ENCODE measurements at regions not wholly inside any gene's neighbourhood (a gene's known extent, or its start where the extent isn't known, plus 50 kb on each side); places are given as distances from the start of the nearest gene placed in this dataset.
"Not testable (repeated sequence)": the region's sequence is repeated elsewhere in the genome, so short reads cannot be mapped to it uniquely, and the experiment has no call there.

DNA sequence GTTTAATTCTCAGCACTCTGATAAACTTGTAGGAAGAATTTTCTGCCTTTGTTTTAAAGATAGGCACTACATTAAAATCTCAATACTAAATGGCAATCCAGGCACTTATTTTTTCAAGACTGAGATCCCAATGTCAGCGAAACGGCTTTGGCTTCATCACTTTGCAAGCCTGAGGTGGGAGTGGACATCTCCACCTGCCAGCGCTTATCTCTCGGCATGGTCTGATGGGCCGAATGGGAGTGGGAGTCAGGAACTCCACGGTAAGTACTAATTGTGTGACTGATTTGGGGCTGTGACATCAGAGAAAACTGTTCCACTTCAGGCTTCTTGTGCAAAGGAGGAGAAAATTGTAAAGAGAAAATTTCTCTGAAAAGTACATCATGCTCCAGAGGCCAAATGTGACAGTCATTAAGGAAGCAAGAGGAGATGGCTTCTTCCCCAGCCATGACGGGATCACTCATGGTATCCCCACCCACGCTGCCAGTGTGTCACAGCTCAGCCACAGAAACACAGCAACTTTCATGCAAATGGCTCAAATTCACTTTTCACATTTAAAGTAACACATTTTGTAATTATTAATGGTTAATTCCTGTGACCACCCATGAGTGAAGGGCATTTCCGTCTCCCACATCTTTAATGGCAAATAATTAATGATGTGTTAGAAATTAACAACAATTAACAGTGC lies 385.5 kb upstream of the HNRNPA3 start:
- no peak for DNase-seq

DNA sequence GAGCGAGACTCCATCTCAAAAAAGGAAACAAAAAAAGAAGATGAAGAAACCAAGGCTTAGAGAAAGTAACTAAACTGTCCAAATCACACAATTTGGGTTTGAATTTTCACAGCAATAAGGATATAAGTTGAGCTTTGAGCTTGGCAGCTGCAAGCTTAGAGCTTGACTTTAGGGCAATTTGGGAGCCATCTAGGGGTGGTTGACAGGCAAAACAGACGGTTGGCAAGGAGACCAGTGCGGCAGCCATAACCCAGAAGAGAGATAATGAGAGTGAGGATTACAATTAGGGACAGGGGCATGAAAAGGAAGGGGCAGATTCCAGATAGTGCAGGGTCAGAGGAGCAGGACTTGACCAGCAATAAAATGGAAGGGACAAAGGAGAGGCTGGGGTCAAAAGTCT lies 382.2 kb upstream of the HNRNPA3 start:
- DNase-seq = peak; percentile 4

DNA sequence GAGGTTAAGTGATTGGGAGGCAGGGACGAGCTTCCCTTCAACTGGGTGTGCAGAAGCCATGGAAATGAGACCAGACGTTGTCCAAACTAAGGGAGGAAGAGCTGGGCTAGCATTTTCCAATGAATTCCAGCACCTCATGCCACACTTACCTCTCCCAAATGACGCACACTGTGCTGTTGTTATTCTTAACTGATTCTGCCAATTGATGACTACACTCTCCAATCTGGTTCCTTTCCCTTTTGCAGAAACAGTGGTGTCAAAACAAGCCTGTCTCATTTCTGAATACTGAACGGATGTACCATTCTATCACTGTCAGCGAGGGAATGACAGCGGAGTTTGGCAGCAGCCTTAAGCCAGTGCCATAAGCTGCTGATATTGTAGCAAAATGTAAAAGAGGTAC lies 380.5 kb upstream of the HNRNPA3 start:
- DNase-seq = no peak

DNA sequence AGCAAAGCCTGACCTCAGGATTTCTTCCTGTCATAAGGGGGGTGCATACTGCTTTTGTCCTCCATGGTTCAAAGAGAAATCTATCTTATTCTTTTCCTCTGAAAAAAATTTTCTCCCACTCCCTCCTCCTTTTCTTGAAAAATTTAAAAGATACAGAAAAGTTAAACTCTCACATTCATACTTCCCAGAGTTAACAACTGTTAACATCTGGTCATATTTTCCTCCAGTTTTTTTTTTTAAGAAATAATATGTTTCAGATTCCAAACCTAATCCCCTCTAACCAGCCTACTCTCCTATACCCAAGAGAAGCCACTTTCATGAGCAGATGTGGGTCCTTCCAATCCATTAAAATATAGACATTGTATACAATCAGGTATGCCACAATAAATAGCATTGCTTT lies 378.9 kb upstream of the HNRNPA3 start:
- no peak for DNase-seq

DNA sequence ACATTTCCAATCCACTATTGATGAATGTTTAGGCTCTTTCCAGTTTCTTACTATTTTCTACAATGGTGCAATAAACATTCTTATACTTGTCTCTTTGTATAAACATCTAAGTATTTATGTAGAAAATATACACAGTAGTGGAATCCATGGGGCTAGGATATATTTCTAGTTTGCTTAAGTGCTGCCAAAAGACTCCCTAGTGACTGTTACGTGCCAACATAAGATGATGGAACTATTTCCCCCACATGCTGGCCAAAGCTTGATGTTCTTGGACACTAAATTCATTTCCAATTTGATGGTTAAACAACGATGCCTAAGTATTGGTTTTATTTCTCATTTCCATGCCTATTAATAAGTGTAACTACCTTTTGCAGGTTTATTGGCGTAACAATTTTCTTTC lies 378.4 kb upstream of the HNRNPA3 start:
- no peak for DNase-seq

DNA sequence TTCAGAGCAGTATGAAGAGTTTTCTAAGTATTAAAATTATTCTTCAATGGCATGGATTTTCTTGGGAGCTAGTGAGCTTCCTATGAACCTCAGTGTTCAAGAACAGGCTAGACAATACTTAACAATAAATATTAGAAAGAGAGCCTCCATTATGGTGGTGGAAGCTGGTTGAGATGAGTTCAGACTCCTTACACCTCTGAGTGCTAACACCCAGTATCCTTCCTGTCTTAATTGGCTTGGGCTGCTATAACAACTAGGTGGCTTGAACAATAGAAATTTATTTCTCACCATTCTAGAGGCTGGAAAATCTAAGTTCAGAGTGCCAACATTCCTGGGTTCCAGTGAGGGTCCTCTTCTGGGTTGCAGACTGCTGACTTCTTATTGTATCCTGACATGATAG lies 369.4 kb upstream of the HNRNPA3 start:
- DNase-seq = no peak

DNA sequence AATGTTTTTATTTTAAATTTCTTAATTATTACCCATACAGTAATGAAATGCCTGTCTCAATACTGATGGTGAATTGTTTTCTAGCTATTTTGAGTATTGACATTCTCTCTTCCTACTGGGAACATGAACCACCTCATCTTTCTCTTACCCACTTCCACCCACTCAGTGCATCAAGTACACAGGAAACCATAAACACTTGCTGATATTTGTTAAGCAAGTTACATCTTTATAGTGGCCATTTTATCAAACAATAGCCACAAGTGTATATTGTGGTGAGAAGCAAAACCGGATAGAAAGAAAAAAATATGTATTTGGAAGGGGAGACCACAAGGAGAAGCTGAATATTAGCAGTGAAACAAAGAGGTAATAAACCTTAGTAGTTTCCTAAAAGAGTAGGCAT lies 368.1 kb upstream of the HNRNPA3 start:
- no peak for DNase-seq

DNA sequence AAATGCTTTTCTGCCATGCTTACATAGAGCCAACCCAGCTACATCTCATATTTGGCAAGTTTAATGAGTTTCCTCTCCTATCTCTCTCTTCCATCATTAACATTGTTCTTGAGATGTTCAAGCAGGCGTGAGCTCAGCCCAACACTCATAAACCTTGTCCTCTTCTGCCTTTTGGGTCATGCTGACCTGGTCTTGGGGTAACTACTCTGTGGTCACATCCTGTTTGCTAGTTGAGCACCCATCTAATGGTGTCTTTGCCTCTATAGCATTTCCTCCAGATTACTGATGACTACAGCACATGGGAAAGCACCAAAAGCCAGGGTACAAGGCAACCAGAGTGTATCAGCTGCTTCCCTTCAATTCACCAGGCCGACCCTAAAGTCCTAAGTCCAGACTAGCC lies 366.9 kb upstream of the HNRNPA3 start:
- no peak for DNase-seq

DNA sequence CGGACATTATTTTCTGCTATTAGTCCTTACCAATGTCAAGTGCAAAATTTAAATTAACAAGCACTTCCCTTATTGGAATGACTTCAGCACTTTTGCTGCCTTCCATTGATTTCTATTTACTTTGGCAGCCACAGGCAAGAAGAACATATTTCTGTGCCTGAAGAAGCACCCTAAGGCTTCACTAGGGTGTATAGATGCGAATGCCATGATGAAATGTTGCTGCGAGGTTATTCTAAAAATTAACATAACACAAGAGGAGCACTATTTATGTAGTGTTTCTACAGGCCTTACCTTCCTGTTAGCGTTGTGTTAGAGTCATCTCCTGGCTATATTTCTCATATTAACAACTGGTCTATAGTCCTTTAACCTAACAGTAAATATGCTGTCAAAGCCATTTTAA lies 365.0 kb upstream of the HNRNPA3 start:
- no peak for DNase-seq

DNA sequence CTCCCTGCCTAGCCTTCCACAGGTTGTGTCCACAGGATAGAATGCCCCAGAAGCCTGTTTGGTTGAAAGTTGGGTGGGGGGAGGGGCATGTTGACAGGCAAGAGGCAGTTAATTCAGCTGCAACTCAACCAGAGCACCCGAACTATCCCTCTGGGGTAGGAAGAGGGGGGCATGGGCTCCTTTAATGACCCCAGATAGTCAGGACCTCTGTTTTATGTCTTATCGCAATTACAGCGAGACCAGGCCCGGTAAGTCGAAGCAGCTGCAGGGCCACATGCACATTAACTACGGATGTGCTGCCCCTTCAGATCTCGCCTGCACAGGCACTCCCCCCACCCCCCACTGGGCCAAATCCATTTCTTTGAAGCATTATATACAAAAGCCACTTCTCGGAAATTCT lies 363.8 kb upstream of the HNRNPA3 start:
- no peak for DNase-seq

DNA sequence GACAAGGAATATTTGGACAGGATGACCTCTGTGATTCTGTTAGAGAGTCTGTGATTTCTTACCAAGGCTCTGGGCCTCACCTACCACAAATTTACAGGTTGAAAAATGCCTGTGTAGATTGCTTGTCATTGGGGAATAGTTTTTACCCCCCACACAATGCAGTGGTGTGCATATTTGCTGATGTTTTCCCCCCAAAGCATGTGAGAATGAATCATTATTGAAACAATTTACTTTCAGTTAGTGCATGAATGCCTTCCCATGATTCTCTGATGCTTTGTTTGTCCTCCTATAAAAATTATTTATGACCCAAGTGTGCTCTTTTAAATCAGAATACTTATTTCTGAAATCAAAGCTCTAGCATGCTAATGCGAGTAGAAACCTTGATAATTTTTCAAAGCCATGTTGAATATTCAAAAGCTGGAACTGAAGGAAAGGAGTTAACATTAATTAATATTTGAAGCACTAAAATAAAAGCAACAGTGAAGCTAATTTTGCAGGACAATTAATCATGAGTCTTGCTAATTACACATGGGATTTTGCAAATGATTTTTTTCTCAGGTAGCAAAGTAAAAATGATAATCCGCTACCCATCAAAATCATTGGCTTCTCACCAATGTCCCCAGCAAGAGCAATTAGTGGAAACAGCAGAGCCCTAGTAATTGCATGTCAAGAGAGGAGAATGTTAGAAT lies 361.2 kb upstream of the HNRNPA3 start:
- no peak for DNase-seq

DNA sequence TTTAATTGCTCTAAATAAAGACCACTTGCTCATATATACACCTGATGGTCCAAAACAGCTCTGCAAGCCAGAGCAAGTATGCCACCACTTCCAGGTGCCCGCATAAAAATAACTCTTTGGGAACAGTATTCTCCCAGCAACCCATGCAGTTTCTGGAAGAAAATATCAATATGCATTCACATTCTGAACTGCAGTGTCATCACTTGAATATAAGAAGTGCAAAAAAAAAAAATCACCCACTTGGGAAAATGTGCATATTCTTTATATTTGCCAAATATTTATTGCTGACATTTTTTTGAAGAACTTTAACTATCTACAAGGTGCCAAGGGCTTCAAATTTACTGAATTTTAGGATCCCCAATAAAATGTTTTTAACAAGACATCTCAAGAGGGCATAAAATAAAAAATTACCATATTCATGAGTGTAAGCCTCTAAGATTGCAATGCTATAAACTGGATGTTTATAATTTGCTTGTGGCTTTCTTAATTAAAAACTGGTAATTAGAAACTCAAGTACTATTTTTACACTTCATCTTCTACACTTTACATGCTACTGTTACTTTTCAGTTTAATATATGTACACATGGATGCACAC lies 360.6 kb upstream of the HNRNPA3 start:
- no peak for DNase-seq

DNA sequence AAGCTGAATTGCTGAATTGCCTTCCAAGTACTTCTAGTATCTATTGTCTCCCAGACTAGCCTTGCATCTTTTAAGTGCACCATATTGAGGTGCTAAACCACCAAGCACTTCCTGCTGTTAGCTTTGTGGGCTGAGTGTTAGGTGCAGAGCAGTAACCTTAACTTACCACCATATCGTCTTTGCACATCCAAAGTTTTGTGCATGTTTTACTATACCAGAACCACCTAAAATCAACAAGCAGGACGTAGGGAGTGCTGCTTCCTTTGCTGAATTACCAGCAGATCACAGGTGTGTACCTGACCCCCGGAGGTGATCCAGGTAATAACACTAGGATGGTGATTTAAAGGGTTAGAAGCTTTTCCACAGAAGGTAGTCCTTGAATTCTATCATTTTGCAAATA lies 359.9 kb upstream of the HNRNPA3 start:
- DNase-seq = no peak

DNA sequence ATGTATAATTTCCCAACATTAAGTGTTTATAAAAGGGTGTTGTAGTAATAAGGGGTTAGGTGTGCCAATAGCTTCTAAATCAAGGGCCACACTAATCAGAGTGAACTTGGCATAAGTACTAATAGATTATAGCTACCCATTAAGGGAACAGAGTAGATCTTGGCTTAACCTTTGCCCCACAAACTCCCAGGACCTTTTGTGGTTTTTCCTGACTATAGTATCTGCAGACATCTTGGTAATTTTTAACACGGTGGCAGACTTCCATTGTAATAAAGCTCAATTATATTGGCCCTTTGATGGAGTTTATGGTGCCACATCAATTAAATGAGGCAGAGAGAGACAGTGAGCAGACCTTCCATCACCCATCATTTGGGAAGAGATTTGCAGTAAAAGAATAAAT lies 358.5 kb upstream of the HNRNPA3 start:
- no peak for DNase-seq

DNA sequence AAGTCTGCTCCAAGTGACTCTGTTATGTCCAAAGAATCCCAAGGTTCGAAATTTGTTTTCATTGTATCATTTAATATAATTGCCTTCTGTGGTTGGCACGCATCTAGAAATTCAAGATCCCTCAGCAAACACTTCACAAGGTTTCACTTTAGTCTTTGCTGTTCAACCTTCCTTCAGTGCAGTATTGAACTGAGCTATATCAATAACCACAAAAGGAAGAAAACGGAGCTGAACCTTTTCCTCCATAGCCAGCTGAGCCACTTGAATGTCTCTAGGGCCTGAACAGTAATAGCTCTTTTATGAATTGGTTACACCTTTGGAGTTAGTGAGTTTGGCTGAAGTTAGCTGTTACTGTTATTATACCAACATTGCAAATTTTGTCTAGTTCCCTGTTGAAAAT lies 357.7 kb upstream of the HNRNPA3 start:
- DNase-seq = no peak

DNA sequence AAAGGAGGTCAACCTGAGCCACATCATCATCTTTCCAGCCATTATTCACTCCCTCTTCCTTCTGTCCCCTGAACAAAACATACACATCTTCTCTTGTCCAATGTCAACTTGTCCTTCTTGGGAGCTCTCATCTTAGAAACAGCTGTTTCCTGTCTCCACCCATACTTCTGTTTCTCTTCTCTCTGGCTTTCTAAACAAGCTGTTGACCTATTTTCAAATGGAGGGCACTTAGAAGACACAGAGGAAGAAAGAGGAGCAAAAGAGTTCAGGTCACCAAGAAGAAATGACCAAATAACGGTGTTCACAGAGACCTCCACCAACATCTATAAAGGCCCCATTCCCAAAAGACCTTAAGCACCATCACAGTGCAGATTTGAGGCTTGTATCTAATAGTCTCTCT lies 355.9 kb upstream of the HNRNPA3 start:
- DNase-seq = no peak

DNA sequence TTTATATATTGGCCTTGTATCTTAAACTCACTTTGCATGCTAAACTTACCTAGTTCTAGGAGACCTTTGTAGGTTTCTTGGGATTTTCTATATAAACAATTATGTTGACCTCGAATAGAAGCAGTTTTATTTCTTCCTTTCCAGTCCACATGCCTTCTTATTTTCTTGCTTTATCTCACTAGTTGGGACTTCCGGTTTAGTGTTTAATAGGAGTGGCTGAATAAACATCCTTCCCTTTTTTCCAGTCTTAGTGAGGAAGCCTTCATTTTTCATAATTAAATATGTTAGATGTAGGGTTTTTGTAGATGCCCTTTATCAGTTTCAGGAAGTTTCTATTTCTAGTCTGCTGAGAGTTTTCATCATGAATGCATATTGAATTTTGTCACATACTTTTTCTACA lies 347.3 kb upstream of the HNRNPA3 start:
- no peak for DNase-seq

DNA sequence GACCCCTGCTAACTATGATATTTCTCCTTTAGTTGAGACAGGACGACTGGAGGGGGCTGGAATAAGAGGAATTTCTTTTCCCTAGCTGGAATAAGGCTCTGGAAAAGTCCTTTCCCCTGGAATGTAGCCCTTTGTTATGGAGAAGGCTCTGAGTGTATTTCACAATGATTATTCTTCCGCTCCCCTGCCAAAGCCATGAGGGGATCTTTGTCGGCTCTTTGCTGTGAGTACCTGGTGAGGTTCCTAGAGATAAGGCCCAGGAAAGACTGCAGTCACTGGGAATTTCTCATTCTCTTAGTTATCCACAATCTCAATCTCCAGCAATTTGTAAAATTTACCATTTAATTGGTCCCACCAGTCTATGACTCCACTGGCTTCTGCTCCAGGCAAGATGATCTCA lies 340.2 kb upstream of the HNRNPA3 start:
- DNase-seq = no peak

DNA sequence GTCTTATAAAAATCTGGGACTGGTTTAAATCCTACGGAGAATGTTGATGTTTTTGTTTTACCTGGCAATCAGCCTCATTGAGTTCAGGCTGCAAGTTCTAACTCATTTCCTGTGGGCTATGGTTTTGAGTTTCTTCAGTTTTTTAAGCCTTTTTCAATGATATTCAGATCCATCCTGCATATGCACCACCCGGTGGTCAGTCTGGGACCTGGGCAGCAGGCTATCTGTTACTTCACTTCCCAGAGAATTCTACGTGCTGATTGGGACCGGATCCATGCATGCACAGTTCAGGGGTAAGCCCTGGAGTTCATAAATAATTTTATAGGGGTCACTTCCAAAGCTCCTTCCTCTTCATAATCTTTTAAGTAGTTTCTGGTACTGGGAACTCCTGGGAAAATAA lies 339.2 kb upstream of the HNRNPA3 start:
- DNase-seq = no peak

DNA sequence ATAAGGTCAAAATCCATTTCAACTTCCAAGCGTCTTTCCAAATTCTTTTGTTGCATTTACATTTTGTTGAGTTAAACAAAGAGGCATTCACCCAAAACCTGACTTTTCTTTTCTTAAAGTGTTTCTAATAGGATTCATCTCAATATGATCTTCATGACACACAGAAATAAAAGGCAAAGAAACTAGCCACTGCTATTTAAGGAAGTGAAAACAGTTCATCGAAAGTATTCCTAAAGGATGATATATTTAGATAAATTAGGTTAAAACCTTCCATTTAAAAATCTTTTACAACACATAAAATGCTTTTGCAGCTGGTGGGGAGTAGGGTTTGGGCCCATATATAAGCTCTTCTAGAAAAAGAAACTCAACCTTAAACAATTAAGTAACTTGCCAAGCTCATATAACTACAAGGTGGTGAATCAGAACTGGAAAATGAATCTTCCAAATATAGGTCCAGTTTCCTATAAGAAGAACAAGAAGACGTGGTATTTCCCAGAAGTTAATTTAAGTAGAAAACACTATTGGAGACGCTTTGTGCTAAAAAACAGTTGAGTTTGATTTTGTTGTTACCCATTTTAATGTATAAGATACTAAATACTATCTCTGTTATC lies 336.0 kb upstream of the HNRNPA3 start:
- no peak for DNase-seq

DNA sequence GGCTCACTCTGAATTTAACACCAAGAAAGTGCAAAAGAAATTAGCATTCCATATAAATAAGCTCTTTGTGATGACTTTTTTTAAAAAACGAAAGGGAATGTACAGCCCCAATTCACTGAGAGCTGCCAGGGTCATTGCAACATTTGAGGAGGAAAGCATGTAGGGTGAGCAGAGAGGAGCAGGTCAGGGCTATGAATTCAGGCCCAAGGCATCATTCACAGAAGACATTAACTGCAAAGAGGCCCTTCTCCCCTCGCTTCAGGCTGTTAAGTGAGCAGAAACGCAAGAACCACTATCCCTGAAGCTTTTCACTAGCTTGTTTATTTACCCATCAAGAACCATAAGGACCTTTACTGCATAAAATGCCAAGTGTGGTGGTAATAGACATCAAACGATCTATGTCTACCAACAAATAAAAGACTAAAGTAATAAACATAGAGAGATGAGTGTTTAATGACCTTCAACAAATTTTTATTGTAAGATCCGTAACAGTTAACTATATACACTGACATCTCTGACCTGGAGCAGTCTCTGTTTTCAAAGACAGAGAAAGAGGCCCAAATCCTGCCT lies 333.1 kb upstream of the HNRNPA3 start:
- DNase-seq = no peak

DNA sequence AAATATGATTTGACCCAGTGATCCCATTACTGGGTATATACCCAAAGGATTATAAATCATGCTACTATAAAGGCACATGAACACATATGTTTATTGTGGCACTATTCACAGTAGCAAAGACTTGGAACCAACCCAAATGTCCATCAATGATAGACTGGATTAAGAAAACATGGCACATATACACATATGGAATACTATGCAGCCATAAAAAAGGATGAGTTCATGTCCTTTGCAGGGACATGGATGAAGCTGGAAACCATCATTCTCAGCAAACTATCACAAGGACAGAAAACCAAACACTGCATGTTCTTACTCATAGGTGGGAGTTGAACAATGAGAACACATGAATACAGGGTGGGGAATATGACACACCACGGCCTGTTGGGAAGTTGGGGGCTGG lies 330.5 kb upstream of the HNRNPA3 start:
- DNase-seq = not testable (repeated sequence)

DNA sequence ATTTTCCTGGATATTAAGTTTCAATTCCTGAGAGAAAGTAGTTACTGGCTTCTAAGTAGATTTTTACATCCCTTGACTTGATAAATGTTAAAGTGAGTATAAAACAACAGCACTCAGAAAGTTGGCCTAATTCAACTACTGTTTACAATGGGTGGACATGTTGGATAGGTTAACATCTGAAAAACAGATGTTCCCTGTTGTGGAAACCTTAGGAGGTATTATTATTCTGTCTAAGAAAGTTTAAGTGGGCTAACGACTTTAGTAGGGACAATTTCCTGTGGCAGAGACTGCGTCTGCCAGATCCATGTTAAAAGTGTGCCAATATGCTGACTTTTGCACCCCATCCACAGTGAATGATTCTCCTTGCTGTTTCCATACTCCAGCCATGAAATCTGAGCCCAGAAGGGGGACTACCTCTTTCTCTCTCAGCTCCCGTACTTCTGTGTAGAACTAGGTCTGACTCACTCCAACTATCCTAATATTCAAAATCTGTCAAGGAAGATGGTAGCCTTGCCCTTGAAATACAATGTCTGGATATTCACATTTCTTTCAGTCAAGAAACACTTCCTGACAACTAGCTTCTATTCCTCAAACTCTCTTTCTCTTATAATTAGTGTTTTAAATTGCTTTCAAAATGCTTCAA lies 327.5 kb upstream of the HNRNPA3 start:
- DNase-seq = no peak
